ENCODE measurements at regions not wholly inside any gene's neighbourhood (a gene's known extent, or its start where the extent isn't known, plus 50 kb on each side); places are given as distances from the start of the nearest gene placed in this dataset.

DNA sequence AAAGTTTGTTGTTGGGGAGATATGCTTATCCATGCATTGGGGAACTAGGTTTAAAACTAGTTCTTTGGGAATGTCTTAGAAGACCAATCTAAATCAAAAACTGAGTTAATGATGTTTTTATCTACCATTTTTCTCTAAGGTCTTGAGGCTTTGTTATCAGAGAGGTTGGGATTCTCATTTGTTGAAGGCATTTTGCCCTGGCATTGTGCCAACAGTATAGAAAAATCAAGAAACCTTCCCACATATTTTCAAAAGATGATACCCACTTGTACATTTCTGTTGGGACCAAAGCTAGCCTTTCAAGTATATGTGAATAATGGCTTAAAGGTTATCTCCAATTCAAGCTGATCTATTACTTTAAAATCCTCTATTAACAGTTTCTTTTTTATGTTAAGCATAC lies 419.8 kb upstream of the KIF2A start:
- TF ChIP-seq SNAI2 (CRISPR knock-in tag; IDR thresholded peaks at IDR 0.05) (no peak), GLIS3 (CRISPR knock-in tag; IDR thresholded peaks at IDR 0.05) (no peak)
